GM18508 (cell line): ENCODE measurements at regions not wholly inside any gene's neighbourhood (a gene's known extent, or its start where the extent isn't known, plus 50 kb on each side); places are given as distances from the start of the nearest gene placed in this dataset.

Source experiments
- ATAC-seq: cut with Tn5 transposase; IDR thresholded peaks from one replicate; pipeline ENCODE4 v1.9.1; 2021; ENCODE audit warnings: moderate number of reproducible peaks; ENCODE audit not compliant: insufficient read depth, unreplicated experiment

DNA sequence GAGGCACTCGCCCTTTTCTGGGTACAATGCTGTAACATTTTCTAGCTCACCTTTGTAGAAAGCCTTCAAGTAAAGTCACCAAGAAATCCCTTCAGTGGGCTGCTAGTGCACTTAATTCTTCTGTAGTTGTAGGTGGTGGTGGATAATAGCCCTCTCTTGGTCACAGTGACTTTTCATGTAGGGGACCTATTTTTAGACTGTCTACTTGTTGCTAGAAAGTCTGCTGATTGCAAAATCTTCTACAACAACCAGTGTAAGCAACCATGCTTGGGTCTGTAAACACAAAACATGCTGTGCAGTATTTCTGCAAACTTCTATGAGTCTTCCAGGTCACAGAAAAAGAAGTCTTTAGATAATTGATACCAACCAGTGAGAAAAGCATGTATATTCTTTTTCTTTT, 55.6 kb downstream of the PBDC1 start:
- ATAC-seq, result no peak

GRCh38 chrX:76248901-76249300, 76.0 kb downstream of the PBDC1 start:
- no peak for ATAC-seq

GRCh38 chrX:76253432-76253831, 80.6 kb downstream of the PBDC1 start:
- no peak for ATAC-seq

GRCh38 chrX:76279007-76279406, 106.1 kb downstream of the PBDC1 start:
- ATAC-seq, result peak; percentile 65
